OCI-LY1 (cell line): ENCODE measurements at regions not wholly inside any gene's neighbourhood (a gene's known extent, or its start where the extent isn't known, plus 50 kb on each side); places are given as distances from the start of the nearest gene placed in this dataset.

Source experiments
- EZH2 ChIP-seq: fragments of 200-600 bp; sonication (generic), shearing (Covaris generic); IDR thresholded peaks from 2 replicates; pipeline ENCODE4 v1.8.0; 2017; ENCODE audit warnings: borderline replicate concordance, mixed run types, mild to moderate bottlenecking, antibody characterized with exemption, low read length, moderate library complexity, mixed read lengths
- TF ChIP-seq, protein P1 (sequence below): fragments of 200-600 bp; sonication (generic), shearing (Covaris generic); IDR thresholded peaks from 2 replicates; pipeline ENCODE4 v1.5.1; 2017; ENCODE audit warnings: mild to moderate bottlenecking, antibody characterized with exemption, low read length, moderate library complexity, mixed read lengths

DNA sequence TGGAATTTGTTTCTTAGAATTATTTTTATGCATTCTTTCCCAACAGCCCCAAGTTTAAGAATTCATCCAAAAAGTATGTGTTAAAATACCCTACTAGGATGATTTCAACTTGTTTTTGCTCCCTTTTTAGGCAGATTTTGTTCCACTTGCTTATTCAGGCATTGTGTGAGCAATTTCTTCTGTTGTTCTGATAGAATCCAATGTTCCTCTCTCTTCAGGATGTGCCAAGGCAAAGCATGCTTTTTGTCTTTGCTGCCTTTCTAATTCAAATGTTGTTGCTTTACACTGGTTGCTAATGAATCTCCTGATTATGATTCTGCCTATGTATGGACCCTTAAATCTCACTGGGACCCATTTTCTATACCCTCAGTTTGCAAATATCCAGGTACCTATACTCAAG is 131.2 kb upstream of the ARHGAP42 start:
- TF ChIP-seq, protein P1, sequence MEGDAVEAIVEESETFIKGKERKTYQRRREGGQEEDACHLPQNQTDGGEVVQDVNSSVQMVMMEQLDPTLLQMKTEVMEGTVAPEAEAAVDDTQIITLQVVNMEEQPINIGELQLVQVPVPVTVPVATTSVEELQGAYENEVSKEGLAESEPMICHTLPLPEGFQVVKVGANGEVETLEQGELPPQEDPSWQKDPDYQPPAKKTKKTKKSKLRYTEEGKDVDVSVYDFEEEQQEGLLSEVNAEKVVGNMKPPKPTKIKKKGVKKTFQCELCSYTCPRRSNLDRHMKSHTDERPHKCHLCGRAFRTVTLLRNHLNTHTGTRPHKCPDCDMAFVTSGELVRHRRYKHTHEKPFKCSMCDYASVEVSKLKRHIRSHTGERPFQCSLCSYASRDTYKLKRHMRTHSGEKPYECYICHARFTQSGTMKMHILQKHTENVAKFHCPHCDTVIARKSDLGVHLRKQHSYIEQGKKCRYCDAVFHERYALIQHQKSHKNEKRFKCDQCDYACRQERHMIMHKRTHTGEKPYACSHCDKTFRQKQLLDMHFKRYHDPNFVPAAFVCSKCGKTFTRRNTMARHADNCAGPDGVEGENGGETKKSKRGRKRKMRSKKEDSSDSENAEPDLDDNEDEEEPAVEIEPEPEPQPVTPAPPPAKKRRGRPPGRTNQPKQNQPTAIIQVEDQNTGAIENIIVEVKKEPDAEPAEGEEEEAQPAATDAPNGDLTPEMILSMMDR = no peak
- TF ChIP-seq EZH2 = no peak
